GM21423 (cell line): ENCODE measurements at regions not wholly inside any gene's neighbourhood (a gene's known extent, or its start where the extent isn't known, plus 50 kb on each side); places are given as distances from the start of the nearest gene placed in this dataset.

Source experiments
- ATAC-seq: cut with Tn5 transposase; IDR thresholded peaks from one replicate; pipeline ENCODE4 v1.9.1; 2021; ENCODE audit warnings: mild to moderate bottlenecking, moderate library complexity; ENCODE audit not compliant: unreplicated experiment

- no peak for ATAC-seq
Observed at GRCh38 chr1:80278936-80279335, 1272.4 kb upstream of the ADGRL4 start.

- no peak for ATAC-seq
Observed at GRCh38 chr1:80274256-80274655, 1267.7 kb upstream of the ADGRL4 start.

- ATAC-seq, result no peak
Observed at GRCh38 chr1:80272495-80272894, 1266.0 kb upstream of the ADGRL4 start.

- ATAC-seq, result no peak
Observed at GRCh38 chr1:80258659-80259058, 1252.1 kb upstream of the ADGRL4 start.

GRCh38 chr1:80251591-80251990, 1245.1 kb upstream of the ADGRL4 start:
- no peak for ATAC-seq

GRCh38 chr1:80251171-80251570, 1244.6 kb upstream of the ADGRL4 start:
- no peak for ATAC-seq

- no peak for ATAC-seq
Observed at GRCh38 chr1:80250573-80251168, 1244.1 kb upstream of the ADGRL4 start.

GRCh38 chr1:80249699-80250098, 1243.2 kb upstream of the ADGRL4 start:
- no peak for ATAC-seq

GRCh38 chr1:80248886-80249285, 1242.4 kb upstream of the ADGRL4 start:
- no peak for ATAC-seq

GRCh38 chr1:80245813-80246212, 1239.3 kb upstream of the ADGRL4 start:
- no peak for ATAC-seq

GRCh38 chr1:80244372-80244771, 1237.8 kb upstream of the ADGRL4 start:
- no peak for ATAC-seq

- no peak for ATAC-seq
Observed at GRCh38 chr1:80241566-80241965, 1235.0 kb upstream of the ADGRL4 start.

GRCh38 chr1:80225510-80225909, 1219.0 kb upstream of the ADGRL4 start:
- no peak for ATAC-seq

GRCh38 chr1:80221319-80221718, 1214.8 kb upstream of the ADGRL4 start:
- no peak for ATAC-seq

- peak; percentile 58 for ATAC-seq
Observed at GRCh38 chr1:80218112-80218511, 1211.6 kb upstream of the ADGRL4 start.

GRCh38 chr1:80217377-80217986, 1211.0 kb upstream of the ADGRL4 start:
- ATAC-seq, result no peak

- ATAC-seq, result no peak
Observed at GRCh38 chr1:80214888-80215540, 1208.5 kb upstream of the ADGRL4 start.

- no peak for ATAC-seq
Observed at GRCh38 chr1:80212948-80213347, 1206.4 kb upstream of the ADGRL4 start.

GRCh38 chr1:80211691-80212380, 1205.3 kb upstream of the ADGRL4 start:
- ATAC-seq, result no peak

GRCh38 chr1:80202118-80202517, 1195.6 kb upstream of the ADGRL4 start:
- ATAC-seq, result no peak

GRCh38 chr1:80194221-80194620, 1187.7 kb upstream of the ADGRL4 start:
- no peak for ATAC-seq

GRCh38 chr1:80181418-80181817, 1174.9 kb upstream of the ADGRL4 start:
- ATAC-seq, result no peak
